Activated CD4-positive, alpha-beta T cell treated with anti-CD3 and anti-CD28 coated beads for 24 hours (primary cell): ENCODE measurements at regions not wholly inside any gene's neighbourhood (a gene's known extent, or its start where the extent isn't known, plus 50 kb on each side); places are given as distances from the start of the nearest gene placed in this dataset.
"Not testable (repeated sequence)": the region's sequence is repeated elsewhere in the genome, so short reads cannot be mapped to it uniquely, and the experiment has no call there.

Source experiments
- DNase-seq, 2 donors: peaks; one replicate each; pipeline ENCODE4 v3.0.0-alpha.2; 2020; ENCODE audit warnings: low read depth in 2 of 2

DNA sequence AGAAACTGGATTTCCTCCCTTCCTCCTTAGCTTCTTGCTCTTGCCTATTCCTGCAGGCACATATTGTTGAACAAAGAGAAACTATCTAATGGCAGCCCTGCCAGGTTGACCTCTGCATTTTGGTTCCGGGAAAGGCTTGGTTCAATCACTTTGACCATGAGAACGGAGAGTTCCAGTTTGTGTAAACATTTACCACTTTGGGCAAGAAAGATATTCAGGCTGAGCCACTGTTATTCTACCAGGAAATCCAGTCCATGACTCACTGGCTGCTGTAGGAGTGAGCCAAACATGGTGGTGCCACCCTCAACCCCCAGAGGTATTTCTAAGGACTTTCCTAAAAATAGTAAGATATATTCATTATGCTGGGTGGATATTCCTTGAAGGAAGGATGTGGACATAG, 242.2 kb upstream of the OR4E1 start:
- no peak for DNase-seq

DNA sequence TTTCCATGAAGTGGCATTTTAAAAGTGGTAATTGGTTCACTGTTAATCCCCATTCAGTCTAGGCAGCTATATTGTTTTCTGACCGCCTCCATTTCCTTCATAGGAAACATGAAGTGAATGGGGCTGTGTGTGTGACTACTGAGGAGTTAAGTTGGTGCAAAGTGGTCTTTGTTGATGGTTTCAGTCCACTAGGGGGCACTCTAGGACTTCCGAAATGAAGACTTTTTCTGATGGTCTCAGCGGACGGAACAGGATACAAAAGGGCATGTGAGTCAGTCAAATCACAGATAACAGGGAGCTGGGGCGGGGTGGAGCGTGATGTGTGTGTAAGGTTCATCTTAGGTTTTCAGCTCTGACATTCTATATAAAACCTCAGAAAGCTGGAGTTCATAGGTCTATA, 240.1 kb upstream of the OR4E1 start:
- peak; percentile 40 to 66 for DNase-seq

DNA sequence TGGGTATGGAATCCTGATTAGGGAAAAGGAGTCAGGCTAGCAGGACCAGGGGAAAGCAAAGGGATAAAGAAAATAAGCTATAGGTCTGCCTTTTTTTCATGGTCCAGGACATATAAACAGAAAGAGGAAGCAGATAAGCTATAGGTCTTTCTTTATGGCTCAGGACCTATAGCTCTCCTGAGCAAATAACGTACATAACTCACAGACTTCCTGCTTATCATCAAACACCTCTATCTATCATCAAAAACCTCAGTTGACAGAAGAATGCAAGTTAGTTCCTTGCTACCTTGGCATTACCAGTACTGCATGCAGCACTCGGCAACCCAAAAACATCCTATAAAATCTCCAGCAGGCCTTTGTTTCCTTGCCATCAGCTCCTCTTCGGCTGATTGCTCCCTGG, 238.7 kb upstream of the OR4E1 start:
- DNase-seq, result no peak

DNA sequence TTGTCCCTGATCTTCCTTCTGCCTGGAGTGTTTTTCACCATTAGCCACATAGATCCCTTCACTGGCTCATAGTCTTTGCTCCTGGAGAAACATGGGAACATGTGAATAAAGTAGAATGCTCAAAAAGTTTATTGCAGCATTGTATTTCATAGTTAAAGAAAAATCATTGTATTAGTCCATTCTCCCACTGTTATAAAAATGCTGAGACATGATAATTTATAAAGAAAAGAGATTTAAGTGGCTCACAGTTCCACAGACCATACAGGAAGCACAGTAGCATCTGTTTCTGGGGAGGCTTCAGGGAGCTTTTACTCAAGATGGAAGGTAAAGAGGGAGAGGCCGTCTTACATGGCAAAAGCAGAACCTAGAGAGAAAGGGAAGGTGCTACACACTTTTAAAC, 238.3 kb upstream of the OR4E1 start:
- DNase-seq, result no peak

DNA sequence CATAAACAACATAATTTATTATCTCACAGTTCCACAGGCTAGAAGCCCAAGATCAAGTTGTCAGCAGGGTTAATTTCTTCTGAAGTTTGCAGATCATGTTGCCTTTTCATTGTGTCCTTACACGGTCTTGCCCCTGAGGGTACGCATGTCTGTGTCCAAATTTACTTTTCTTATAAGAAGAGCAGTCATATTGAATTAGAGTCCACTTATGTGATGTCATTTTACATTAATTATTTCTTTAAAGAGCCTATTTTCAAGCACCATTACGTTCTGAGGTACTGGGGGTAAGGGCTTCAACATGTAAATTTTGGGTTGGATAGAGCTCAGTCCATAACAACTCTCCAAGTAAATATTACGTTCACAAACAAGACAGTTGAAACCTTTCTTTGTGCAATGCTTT, 236.6 kb upstream of the OR4E1 start:
- DNase-seq, result no peak

DNA sequence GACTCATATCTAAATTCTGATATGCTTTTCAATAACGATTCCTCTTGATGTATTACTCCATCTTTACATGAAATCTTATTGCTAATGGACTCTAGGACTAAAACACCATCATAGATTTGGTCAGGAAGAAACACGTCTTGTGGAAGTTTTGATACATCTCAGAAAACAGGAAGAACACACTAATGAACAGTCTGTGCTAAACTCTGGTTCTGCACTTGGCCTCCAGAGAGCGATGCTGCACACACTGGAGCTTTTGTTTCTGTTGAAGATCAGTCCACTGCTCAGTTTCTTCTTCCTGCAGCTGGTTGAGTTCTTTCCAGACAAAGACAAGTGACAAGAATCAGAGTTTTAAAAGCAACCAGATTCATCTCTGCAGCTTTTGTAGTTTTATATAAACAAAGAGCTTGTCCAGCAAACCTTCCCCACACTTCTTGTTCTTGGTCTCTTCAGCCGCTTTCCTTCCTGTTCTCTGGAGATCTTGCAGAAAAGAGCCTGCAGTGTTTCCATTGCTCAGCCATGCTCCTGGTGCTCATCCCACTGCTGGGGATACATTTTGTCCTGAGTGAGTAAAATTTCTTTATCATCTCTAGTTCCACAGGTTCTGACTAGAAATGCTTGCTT, 229.1 kb upstream of the OR4E1 start:
- DNase-seq, result no peak

DNA sequence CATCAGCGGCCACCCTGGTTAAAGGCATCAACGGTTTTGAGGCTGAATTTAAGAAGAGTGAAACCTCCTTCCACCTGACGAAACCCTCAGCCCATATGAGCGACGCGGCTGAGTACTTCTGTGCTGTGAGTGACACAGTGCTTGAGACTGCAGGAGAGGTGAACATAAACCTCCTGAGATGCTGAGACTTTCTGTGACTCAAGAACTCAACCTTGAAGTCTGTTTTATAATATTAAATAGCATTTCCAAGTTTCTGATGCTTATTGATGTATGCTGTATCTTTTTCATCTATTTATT, 221.2 kb upstream of the OR4E1 start:
- not testable (repeated sequence) for DNase-seq

DNA sequence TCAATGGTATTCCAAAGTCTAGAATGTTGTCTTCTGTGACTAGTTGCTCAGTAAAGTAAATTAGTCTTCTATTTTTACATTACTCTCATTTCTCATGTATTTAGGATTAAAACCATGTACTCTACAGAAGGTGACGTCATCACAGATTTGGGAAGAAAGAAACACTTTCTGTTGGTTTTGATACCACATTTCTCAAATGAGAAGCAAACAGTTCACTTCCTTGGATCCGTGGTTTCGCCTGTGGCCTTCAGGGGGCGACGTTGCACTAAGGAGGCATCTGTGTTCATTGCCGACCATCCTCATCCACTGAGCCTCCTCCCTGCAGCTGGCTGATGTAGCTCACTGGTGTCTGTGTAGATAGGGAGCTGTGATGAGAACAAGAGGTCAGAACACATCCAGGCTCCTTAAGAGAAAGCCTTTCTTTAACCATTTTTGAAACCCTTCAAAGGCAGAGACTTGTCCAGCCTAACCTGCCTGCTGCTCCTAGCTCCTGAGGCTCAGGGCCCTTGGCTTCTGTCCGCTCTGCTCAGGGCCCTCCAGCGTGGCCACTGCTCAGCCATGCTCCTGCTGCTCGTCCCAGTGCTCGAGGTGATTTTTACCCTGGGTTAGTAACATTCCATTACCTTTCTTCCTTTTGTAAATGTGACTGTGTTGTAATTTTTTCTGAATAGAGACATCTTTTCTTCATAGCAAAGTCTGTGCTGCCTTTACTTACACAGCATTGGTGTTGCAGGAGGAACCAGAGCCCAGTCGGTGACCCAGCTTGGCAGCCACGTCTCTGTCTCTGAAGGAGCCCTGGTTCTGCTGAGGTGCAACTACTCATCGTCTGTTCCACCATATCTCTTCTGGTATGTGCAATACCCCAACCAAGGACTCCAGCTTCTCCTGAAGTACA, 220.6 kb upstream of the OR4E1 start:
- peak; percentile 20 to 36 for DNase-seq

DNA sequence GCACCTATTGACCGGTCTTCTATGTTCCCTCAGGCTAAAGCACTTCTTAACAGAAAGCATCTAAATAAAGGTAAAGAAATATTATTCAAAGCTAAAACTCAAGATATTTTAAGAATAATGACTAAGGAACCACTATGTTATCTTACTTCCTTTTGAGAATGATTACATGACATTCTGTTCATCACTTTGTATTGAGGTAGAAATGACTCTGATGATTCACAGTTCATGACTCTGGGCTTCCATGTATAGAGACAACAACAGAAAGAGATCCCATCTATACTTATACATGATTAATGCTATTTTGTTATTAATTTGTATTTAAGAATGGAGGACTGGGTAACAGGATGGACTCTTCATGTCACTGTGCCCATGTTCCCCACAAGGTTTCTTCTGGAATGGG, 218.3 kb upstream of the OR4E1 start:
- no peak for DNase-seq

DNA sequence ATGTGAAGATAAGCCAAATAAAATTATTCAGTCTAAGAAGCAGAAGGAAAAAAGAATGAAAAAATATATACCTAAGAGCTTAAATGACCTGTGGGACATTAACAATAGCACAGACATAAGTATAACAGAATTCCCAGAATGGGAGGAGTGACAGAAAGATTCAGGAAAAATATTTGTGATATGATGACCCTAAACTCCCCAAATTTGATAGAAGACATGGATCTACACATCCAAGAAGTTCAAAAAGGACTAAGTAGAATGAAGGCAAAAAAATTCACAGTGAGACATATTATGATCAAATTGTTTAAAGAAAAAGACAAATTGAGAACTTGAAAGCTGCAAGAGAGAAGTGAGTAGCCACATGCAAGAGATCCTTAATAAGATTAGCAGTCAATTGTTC, 211.4 kb upstream of the OR4E1 start:
- DNase-seq, result no peak

DNA sequence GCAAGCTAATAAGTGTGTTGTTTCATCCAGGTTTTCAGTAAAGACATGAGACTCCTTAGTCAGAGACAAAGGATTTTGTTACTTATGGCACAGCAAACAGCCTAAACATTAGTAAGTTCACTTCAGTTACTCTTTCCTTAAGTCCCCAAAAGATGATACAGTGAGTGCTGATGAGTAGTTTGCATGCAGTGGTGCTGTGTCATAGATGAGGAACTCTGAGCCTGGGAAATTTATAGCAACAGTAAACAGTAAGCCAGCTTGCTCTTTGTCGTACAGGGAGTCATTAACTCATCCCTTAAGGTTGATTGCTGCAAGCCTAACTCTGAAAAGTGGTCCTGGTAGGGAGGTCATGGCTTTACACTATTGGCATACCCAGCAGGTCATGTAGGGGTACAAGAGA, 208.6 kb upstream of the OR4E1 start:
- no peak for DNase-seq

DNA sequence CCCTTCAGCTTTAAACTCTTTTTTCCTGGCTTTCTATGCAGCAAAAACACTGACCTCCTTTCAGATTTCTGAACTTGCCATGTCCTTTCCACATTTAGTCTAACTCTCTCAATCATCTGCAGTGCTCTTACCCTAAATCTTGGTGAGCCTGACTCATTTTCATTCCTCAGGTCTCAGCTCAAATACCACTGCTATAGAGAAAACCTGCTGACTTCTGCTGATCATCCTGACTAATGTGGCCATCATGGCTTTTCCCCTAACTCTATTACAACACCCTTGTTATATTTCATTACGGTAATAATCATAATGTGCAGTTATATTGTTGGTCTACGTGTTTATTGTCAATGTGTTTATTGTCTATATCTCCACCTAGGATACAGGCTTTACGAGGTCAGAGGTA, 207.3 kb upstream of the OR4E1 start:
- no peak for DNase-seq

DNA sequence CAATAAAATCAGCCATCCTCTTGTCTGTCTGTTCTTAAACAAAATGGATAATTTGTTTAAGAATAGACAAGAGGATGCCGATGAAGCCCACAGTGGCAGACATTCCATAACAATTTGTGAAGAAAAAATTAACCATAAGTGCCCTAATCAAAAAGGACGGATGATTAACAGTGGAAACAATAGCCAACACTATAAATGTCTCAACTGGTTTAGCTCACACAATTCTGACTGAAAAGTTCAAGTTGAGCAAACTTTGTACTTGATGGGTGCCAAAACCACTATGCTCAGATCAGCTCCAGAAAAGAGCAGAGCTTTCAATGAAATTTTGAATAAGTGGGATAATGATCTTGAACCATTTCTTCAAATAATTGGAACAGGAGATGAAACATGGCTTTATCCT, 202.2 kb upstream of the OR4E1 start:
- no peak for DNase-seq

DNA sequence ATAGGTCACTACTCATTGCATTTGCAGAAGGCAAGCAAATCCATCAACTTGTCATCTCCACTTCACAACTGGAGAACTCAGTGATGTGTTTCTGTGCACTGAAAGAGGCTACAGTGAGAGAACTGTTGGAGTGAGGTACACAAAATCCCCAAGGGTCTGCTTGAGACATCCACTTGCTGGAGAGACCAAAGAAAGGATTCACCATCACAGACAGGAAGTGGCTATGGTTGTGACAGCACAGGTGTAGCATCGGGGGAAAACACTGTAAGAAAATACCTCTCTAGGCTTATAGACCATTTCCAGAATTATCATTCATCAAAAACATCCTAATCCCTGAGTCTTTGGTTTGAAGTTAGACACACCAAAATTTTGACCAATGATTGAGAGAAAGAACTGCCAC, 201.3 kb upstream of the OR4E1 start:
- no peak for DNase-seq

DNA sequence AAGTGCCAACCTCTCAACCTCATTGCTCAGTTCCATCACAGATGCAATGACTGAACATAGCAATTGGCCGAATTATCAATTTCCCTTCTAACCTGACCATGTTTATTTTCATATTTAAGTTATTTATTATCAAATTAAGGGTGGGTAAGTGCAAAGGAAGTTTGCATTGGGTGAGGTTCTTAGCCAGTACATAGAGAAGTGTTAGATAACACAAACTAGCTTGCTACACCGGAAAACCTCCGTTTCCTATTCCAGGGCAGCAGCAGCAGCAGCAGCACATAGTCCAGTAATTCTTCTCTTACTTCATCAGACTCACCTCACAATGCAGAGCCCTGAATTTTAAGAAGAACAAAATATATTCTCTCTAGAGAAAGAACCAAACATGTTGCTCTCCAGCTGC, 200.5 kb upstream of the OR4E1 start:
- DNase-seq, result no peak

DNA sequence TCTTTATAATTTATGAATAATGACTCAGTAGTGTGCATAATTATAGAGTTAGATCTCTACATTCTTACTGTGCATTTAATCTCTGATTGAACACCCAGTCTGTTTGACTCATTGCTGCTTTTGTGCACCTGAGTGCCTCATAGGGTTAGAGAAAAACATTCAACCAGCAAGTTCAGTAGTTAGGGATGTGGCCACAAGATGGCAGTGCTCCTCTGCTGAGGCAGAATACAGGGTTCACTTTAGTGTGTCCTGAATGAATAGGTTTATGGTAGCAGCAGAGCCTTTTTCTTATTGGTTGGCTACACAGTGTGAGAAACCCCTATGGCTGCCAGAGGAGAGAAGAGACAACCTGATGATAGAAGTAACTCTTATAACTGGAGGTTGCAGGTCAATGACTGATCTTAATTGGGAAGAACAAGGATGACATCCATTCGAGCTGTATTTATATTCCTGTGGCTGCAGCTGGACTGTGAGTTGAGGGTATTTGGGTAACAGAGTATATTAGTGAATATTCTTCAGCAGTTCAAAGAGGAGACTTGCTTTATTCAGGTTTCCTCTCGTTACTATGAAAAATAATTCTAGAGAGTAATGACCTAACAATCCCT, 194.9 kb upstream of the OR4E1 start:
- DNase-seq, result peak; percentile 66 to 74

DNA sequence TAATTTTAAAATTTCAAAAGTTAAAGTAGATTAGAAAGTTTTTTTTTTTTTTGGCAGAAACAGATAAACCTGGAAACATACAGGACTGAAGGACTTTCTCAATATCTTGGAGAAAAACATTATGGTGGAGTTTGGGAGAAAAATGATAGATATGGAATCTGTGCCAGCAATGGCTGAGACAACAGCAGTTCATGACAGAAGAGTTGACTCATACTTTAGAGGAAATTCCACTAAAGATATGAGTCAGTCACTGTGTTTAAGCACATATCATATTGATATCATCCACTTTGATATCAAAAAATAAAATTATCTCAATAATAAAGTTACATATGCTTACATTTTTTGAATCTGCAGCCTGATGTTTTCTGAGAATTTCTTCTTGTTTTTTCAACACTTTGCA, 193.9 kb upstream of the OR4E1 start:
- DNase-seq, result no peak

DNA sequence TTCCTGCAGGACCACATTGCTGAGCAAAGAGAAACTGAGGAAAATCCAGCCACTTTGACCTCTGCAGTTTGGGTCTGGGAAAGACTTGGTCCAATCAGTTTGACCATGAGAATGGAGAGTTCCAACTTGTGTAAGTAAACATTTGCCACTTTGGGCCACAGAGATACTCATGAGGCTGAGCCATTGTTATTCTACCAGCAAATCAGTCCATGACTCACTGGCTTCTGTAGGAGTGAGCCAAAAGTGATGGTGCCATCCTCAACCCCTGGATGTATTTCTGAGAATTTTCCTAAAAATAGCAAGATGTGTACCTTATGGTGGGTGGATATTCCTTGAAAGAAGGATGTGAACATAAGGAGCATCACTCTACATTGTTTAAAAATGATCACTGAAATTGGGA, 192.9 kb upstream of the OR4E1 start:
- no peak for DNase-seq

DNA sequence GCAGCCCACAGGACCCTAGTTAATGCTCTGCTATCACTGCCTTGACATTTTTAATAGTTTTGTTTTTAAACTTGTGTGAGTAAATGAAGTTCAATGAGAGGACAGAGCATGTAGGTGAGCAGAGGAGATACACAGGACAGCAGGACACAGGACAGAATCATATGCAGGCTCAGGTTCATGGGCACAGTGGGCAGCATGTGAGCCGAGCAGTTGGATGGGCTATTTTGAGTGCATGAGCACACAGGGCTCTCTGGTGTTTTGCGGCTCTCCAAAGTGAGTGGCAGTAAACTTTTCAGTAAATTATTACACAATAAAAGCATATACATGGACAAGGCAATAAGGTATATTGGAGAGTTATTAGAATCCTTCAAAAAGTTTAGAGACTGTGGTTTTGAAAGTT, 189.7 kb upstream of the OR4E1 start:
- no peak for DNase-seq

DNA sequence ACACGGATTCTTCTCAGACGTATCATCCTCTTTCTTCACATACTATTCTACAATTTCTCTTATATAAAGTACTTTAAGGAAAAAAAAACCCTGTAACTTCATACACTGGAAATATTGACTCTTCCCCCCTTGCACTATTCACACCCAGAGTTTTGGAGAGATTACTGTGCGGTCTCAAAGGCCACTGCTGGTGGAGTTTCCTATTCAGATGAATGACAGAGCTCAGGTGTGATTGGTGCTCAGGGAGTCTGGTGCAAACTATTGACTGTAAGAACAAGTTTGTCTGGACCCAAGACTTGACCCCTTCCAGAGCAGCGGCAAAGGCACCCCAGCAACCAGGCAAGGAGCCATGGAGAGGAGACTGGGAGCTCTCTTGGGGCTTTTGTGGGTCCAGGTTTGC, 187.5 kb upstream of the OR4E1 start:
- DNase-seq, result no peak

DNA sequence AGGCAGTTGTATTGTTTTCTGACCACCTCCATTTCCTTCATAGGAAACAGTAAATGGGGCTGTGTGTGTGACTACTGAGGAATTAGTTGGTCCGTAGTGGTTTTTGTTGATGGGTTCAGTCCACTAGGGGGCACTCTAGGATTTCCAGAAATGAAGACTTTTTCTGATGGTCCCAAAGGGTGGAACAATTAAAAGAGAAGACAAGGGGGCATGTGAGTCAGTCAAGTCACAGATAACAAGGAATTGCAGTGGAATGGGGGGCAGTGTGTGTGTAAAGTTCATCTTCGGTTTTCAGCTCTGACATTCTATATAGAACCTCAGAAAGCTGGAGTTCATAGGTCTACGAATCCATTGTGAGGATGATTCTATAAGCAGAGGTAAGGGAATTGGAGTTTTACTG, 186.6 kb upstream of the OR4E1 start:
- DNase-seq, result peak in 1 of 2 donors; percentile 20

DNA sequence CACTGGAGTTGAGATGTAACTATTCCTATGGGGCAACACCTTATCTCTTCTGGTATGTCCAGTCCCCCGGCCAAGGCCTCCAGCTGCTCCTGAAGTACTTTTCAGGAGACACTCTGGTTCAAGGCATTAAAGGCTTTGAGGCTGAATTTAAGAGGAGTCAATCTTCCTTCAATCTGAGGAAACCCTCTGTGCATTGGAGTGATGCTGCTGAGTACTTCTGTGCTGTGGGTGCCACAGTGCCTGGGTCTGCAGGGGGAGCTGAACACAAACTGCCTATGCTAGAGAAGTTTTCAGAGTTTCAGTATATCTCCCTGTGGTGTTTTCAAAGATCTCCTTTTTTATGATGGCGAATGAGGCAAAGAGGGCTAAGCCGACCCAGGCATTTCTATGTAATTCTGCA, 179.2 kb upstream of the OR4E1 start:
- DNase-seq, result no peak

DNA sequence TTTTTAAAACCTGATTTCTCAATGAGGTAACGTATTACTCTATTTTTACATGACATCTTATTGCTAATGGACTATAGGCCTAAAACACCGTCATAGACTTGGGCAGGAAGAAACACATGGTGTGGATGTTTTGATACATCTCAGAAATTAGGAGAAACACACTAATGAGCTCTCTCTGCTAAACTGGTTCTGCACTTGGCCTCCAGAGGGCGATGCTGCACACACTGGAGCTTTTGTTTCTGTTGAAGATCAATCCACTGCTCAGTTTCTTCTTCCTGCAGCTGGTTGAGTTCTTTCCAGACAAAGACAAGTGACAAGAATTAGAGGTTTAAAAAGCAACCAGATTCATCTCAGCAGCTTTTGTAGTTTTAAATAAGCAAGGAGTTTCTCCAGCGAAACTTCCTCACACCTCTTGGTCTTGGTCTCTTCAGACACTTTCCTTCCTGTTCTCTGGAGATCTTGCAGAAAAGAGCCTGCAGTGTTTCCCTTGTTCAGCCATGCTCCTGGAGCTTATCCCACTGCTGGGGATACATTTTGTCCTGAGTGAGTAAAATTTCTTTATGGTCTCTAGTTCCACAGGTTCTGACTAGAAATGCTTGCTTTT, 178.5 kb upstream of the OR4E1 start:
- peak; percentile 62 to 64 for DNase-seq
